Astrocyte of the cerebellum (primary cell): ENCODE measurements at regions not wholly inside any gene's neighbourhood (a gene's known extent, or its start where the extent isn't known, plus 50 kb on each side); places are given as distances from the start of the nearest gene placed in this dataset.

ENCODE experiments used
- DNase-seq: peaks from one replicate; pipeline ENCODE4 v3.0.0-alpha.2; 2011; ENCODE audit warnings: low read depth
- H3K4me3 ChIP-seq: 2 replicates; pipeline ENCODE4 v1.5.1; 2011; ENCODE audit warnings: mild to moderate bottlenecking, low read depth, low read length, moderate library complexity
- CTCF ChIP-seq: IDR thresholded peaks from 2 replicates; pipeline ENCODE4 v1.5.1; 2012; ENCODE audit warnings: low read length, low read depth, moderate library complexity, mild to moderate bottlenecking; ENCODE audit errors: missing control alignments
- in situ Hi-C: cut with HindIII; loops from 2 replicates; pipeline ENCODE4 v1.10.0; 2017; ENCODE audit warnings: low sequenced_read_pairs

- no peak for TF ChIP-seq CTCF
- in situ Hi-C loops, result no loop called here
- no peak for DNase-seq
- H3K4me3 ChIP-seq, result no peak overlapping the region
These were observed 465.7 kb downstream of the NOVA1 start for GRCh38 chr14:26132061-26132645.

- in situ Hi-C loops, result no loop called here
- no peak overlapping the region for H3K4me3 ChIP-seq
- no peak for TF ChIP-seq CTCF
- no peak for DNase-seq
These were observed 467.1 kb downstream of the NOVA1 start for GRCh38 chr14:26130690-26131089.

GRCh38 chr14:26128931-26129671 lies 468.7 kb downstream of the NOVA1 start:
- in situ Hi-C loops, result no loop called here
- no peak for TF ChIP-seq CTCF
- DNase-seq, result peak; percentile 62
- no peak overlapping the region for H3K4me3 ChIP-seq

GRCh38 chr14:26124896-26125438 lies 472.9 kb downstream of the NOVA1 start:
- in situ Hi-C loops, result no loop called here
- TF ChIP-seq CTCF, result no peak

GRCh38 chr14:26123459-26123858 lies 474.4 kb downstream of the NOVA1 start:
- in situ Hi-C loops, result no loop called here
- no peak for DNase-seq
- no peak for TF ChIP-seq CTCF
- H3K4me3 ChIP-seq, result no peak overlapping the region

More at GRCh38 chr14:26124896-26125438, 472.9 kb downstream of the NOVA1 start:
- H3K4me3 ChIP-seq, result no peak overlapping the region
- no peak for DNase-seq

- in situ Hi-C loops, result no loop called here
- no peak overlapping the region for H3K4me3 ChIP-seq
- TF ChIP-seq CTCF, result no peak
- no peak for DNase-seq
These were observed 476.7 kb downstream of the NOVA1 start for GRCh38 chr14:26121181-26121580.
